G401 (cell line): ENCODE measurements at regions not wholly inside any gene's neighbourhood (a gene's known extent, or its start where the extent isn't known, plus 50 kb on each side); places are given as distances from the start of the nearest gene placed in this dataset.
"Not testable (repeated sequence)": the region's sequence is repeated elsewhere in the genome, so short reads cannot be mapped to it uniquely, and the experiment has no call there.

ENCODE experiments used
- DNase-seq: peaks from one replicate; pipeline ENCODE4 v3.0.0-alpha.2; 2015; ENCODE audit warnings: low spot score
- in situ Hi-C: cut with HindIII; loops from 2 replicates; pipeline ENCODE4 v1.10.0; 2016; ENCODE audit warnings: low sequenced_read_pairs, mixed read lengths

- no peak for DNase-seq
- in situ Hi-C loops, result no loop called here
These were observed 731.5 kb upstream of the EPHA7 start for GRCh38 chr6:94150886-94151285.

DNA sequence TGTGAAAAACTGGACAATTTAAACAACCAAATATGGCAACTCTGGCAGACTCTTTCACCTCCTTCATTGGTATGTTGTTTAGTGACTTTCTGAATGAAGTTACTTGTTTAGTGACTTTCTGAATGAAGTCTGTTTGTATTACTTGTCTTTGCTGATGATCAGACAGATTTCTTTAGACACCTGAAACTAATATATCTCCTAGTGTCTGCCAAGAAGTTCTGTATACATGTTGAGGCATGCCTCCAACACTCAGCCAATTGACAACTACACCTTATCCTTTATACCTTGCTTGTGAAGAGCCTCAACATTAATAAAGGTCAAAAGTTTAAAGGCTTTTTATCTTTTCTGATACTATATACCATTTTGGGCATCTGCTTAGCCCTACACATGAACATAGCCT lies 725.4 kb upstream of the EPHA7 start:
- no peak for DNase-seq
- in situ Hi-C loops, result no loop called here

DNA sequence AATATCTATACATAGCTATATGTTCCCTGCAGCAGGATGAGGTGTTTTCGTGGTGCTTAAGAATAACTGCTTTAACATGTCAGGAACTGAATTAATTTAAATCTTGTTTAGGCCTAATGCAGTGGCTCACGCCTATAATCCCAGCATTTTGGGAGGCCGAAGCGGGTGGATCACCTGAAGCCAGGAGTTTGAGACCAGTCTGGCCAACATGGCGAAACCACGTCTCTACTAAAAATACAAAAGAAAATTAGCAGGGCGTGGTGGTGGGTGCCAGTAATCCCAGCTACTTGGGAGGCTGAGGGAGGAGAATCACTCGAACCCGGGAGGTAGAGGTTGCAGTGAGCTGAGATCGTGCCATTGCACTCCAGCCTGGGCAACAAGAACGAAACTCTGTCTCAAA lies 717.8 kb upstream of the EPHA7 start:
- DNase-seq, in situ Hi-C loops: not testable (repeated sequence)

DNA sequence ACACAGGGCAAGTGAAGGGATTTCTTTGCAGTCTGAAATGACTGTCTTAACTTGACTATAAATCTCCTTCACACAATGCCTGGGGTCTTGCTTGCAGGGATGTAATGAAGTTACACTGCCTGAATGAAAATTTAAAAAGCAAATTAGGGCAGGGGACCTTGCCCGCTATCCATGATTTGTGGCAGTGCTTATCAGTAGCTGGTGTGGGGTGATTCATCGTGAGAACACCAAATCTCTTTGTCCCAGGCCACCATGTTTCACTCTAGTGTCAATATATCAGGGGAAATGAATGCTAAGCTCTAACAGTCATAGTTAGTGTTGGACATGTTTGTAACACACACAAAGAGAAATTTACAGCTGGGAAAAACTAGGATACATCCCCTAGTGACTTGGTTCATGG lies 713.7 kb upstream of the EPHA7 start:
- DNase-seq, result no peak
- in situ Hi-C loops, result no loop called here

DNA sequence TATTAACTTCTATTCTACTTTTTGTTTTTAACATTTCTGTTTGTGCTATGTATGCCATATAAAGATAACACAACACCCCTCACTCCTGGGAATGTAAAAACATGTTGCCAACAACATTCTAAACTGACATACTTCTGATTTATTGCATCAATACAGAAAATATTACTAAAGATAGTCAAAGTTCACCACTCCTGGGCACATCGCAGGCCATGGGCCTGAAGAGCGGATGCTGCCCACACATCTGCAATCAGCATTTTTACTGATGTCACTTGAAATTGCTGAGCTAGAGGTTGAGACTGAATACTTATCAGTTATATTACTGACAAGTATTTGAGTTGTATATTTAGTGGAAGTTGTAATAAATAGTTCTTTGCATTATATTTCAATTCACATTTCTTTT lies 711.9 kb upstream of the EPHA7 start:
- in situ Hi-C loops, result no loop called here

DNA sequence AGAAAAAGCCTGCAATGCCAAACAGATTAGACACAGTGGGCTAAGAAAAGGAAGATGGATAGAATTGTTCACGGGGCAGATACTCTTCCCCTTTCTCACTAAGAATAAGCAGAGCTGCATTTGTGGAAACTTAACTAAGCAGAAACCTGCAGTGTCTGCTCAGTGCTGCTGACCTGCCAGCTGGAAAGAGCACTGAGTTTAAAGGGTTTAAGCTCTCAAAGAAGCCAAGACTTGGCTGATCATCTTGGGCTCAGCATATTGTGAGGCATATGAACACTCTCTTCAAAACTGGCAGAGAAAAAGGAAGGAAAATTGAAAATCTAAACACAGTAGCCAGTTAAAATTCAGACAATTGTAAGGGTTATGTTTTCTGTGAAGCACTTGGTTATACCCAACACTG lies 711.1 kb upstream of the EPHA7 start:
- DNase-seq, result peak; percentile 80
- in situ Hi-C loops, result no loop called here

More for the DNA sequence above, 711.9 kb upstream of the EPHA7 start:
- DNase-seq, result no peak

- in situ Hi-C loops, result no loop called here
- no peak for DNase-seq
These were observed 710.6 kb upstream of the EPHA7 start for GRCh38 chr6:94129926-94130325.

- in situ Hi-C loops, result no loop called here
- no peak for DNase-seq
These were observed 708.4 kb upstream of the EPHA7 start for GRCh38 chr6:94127716-94128115.

DNA sequence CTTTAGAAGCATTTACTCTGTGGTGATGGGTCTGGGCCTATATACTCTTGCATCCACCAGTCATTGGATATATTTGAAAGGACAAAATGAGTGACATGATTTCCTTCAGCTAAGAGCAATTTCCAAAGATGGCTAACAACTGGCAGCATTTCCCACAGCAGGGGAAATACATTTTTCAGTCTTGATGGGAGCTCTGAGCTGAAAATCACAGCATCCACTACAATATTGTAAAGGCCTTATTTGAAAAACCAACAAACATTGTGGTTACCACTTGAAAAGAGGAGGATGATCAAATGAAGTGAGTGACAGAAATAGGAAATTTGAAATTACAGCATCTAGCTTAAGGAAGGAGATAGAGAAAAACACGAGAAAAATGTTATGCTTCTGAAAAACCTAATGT lies 705.0 kb upstream of the EPHA7 start:
- in situ Hi-C loops, result no loop called here
- DNase-seq, result no peak

DNA sequence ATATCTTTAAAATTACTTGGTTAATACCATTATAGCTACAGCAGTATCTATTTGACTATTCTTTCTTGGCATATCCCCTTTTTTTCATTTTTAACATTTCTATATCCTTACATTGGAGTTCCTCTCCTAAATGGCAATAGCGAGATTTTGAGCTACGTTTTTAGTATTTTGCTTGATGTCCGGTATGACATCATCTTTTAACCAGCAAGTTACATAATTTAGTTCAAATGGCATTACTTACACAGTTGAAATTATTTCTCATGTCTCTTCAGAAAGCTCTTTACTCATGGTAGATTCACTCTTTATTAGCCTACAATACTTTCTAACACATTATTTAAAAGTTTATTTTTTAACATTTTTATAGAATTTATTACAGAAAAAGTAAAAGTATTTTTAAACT lies 701.7 kb upstream of the EPHA7 start:
- in situ Hi-C loops, result no loop called here
- no peak for DNase-seq

DNA sequence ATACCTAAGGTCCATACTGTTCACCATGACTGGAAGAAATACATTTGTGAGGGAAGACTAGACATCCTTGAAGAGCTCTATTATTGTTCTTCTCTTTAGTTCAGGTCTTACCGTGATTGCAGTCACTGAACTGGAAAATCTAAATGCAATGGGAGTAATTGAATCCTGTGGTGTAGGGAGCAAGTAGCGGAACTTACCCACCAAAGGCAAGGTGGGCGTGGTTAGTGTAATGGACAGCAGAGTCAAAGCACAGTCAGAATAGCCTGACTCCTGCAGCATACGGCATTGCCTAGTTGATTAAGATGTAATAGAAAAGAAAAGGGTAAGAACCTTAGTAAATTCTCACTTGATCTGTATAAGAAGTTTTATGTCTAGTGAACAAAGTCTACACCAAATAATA lies 679.7 kb upstream of the EPHA7 start:
- no peak for DNase-seq
- in situ Hi-C loops, result no loop called here

DNA sequence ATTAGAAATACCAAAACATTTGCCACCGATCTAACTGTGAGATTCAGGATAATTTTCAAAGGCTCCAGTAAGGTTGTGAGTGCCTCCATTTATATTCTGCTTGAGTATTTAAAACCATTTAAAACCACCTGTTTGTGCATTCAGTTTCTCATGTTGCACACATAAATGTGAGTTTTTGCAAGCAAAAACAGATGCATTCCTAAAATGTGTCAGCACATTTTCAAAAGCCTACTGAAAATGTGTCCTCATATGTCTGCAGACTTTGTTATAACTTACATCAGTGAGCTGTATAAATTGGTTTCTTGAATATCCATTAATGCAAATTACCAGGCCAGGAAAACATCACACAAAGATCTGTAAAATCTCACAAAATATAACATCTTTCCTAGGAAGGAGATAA lies 676.6 kb upstream of the EPHA7 start:
- DNase-seq, result no peak
- in situ Hi-C loops, result no loop called here

DNA sequence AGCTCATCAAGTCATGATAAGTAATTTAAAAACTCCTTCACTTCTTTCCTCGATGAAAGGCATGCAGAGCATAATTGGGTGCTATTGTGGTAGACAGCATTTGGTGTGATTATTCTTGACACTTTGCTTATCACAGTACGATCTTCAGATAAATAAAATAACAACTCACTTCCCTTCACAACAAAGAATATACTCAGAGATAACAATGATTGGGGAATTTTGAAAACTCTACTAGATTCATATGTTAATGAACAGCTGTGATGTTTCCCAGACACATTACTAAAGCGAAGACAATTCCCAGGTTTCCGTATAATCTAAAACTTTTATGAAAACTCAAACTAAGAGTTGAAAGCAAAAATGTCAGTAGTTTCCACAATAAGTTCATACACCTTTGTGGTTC lies 670.6 kb upstream of the EPHA7 start:
- in situ Hi-C loops, result no loop called here
- no peak for DNase-seq

- in situ Hi-C loops, result no loop called here
- no peak for DNase-seq
These were observed 669.5 kb upstream of the EPHA7 start for GRCh38 chr6:94088870-94089269.

DNA sequence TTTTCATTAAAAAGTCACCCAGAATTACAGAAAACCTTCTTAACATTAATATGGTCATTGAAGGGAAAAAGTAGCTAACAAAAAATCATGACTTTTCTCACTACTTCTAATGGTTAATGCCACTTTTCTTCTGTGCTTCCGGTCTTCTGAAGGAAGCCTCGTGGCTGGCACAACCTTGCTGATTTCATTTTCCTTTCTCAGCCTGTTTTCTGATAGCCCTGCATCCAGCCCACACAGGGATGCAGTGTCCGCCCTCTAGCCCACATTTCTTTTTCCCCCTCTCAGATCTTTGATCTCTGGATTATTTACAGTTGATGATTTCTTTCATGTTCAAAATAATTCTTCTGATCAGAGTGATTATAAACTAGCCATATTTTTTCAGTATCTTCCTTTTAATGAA lies 655.4 kb upstream of the EPHA7 start:
- DNase-seq, result no peak
- in situ Hi-C loops, result no loop called here

- in situ Hi-C loops, result no loop called here
- DNase-seq, result no peak
These were observed 652.5 kb upstream of the EPHA7 start for GRCh38 chr6:94071835-94072234.

DNA sequence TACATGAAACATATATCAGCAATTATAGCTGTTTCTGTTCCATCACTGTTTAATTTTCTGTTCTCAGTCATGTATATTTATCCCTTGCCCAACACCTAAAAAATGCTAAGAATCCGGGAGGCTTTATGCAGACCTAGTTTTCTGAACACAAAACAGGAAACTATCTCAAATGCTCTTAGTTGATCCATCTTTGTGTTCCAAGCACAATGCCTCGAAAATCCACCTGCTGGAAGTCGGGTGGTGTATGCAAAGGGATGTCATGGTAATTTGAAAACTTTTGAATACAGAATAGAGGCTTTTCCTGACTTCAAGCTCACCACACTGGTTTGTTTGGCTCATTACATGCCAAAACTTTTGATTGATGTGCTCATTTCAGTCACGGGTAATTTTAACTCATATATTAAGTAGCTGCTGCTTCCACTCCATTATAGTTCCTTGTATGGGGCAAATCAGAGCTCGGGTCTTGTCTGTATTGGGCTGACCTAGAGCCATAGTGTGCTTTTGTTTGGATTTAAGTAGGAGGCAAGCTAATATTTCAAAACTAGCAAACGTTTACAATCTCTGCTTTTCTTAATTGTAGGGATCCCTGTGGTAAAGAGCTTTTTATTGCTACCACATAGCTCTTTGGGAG lies 646.5 kb upstream of the EPHA7 start:
- in situ Hi-C loops, result no loop called here
- no peak for DNase-seq

DNA sequence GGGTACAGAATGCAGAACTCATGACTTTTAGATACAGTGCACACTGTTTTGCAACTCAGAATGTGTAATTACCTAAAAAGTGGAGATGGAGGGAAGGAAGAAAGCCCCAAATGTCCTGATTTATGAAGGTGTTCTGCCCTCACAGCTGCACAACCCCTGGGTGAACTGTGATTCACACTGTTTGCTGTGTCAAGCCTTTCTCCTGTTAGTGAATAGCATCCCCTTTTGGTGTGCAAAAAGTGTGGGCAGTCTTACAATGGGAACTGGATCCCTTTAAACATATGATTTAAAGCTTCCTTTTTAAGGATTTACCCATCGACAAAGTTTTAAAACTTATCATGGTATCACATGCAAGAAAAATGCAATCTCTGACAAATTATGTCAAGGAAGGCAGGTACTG lies 633.4 kb upstream of the EPHA7 start:
- in situ Hi-C loops, result no loop called here
- DNase-seq, result no peak

DNA sequence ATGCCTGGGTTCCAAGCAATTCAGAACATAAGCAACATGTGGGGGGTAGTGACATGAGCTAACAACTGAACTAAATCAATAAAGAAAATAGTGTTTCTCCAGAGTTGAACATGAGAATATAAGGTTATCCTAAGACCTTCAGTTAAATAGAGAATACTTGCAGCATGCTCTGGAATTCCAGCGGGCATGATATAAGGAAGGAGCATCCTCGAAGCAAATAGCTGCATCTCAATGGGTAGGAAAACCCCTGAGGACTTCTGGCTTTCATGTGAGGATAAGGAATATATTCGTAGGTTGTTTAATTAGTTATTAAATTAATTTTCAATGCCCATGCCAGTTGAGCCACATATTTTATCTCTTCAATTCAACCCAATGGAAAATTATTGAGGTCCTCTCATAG lies 631.2 kb upstream of the EPHA7 start:
- no peak for DNase-seq
- in situ Hi-C loops, result no loop called here

DNA sequence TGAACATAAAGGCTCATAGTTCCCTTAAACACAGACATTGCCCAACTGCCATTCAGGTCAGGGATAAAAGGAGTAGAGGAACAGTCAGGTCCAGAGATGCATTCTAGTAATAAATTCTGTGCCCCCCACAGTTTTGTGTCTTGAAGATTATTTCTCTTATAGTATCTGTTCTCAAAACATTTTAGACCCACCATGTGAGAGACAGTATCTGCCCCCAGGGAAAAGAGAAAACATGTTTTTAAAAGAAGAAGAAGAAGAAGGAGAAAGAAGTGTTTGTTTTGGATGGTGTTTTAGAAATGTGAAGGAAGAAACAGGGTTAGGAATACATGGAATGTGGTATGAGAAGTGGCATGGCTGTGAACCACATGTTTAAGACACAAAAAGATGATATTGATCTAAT lies 629.6 kb upstream of the EPHA7 start:
- in situ Hi-C loops, result no loop called here
- no peak for DNase-seq

- DNase-seq, result no peak
- in situ Hi-C loops, result no loop called here
These were observed 625.9 kb upstream of the EPHA7 start for GRCh38 chr6:94045099-94045829.
